ENCODE measurements at regions not wholly inside any gene's neighbourhood (a gene's known extent, or its start where the extent isn't known, plus 50 kb on each side); places are given as distances from the start of the nearest gene placed in this dataset.

GRCh38 chrX:20746690-20747089 lies 480.0 kb upstream of the RPS6KA3 start:
- Histone ChIP-seq H3K4me1 (no peaks in the 10 kb centered on the region), H3K4me3 (no peak overlapping the region), H3K27me3 (no peaks in the 10 kb centered on the region), H3K27ac (no peak overlapping the region), H3K9me3 (no peaks in the 10 kb centered on the region), H3K36me3 (no peaks in the 10 kb centered on the region)
- TF ChIP-seq CTCF (IDR thresholded peaks at IDR 0.05) (no peak), POLR2AphosphoS5 (IDR thresholded peaks at IDR 0.05; ENCODE audit: insufficient read depth in 1 of 2, low read depth in 1 of 2) (no peak), POLR2A (IDR thresholded peaks at IDR 0.05) (no peak)
- intact Hi-C loops (cut with DNase I) = no loop called here
- no peak for DNase-seq (ENCODE audit: extremely low spot score in 2 of 2)

- intact Hi-C loops (cut with DNase I) = no loop called here
- no peak overlapping the region for H3K4me3 ChIP-seq
- TF ChIP-seq CTCF (IDR thresholded peaks at IDR 0.05) (no peak), POLR2A (IDR thresholded peaks at IDR 0.05) (no peak), POLR2AphosphoS5 (IDR thresholded peaks at IDR 0.05; ENCODE audit: insufficient read depth in 1 of 2, low read depth in 1 of 2) (no peak)
- H3K27me3 ChIP-seq = no peaks in the 10 kb centered on the region
- H3K36me3 ChIP-seq = no peaks in the 10 kb centered on the region
- no peaks in the 10 kb centered on the region for H3K9me3 ChIP-seq
- H3K27ac ChIP-seq = no peak overlapping the region
- DNase-seq (ENCODE audit: extremely low spot score in 2 of 2) = no peak
- H3K4me1 ChIP-seq = no peaks in the 10 kb centered on the region
Observed at GRCh38 chrX:20743046-20743445, 476.3 kb upstream of the RPS6KA3 start.

- Histone ChIP-seq H3K36me3 (no peaks in the 10 kb centered on the region), H3K9me3 (no peaks in the 10 kb centered on the region), H3K4me3 (no peak overlapping the region), H3K27ac (no peak overlapping the region), H3K4me1 (no peaks in the 10 kb centered on the region), H3K27me3 (no peaks in the 10 kb centered on the region)
- no peak for DNase-seq (ENCODE audit: extremely low spot score in 2 of 2)
- intact Hi-C loops (cut with DNase I) = no loop called here
- no peak for TF ChIP-seq POLR2A (IDR thresholded peaks at IDR 0.05)
- TF ChIP-seq CTCF (IDR thresholded peaks at IDR 0.05) = no peak
- TF ChIP-seq POLR2AphosphoS5 (IDR thresholded peaks at IDR 0.05; ENCODE audit: insufficient read depth in 1 of 2, low read depth in 1 of 2) = no peak
Observed at GRCh38 chrX:20742106-20742505, 475.4 kb upstream of the RPS6KA3 start.

- Histone ChIP-seq H3K4me3 (no peak overlapping the region), H3K36me3 (no peaks in the 10 kb centered on the region), H3K27me3 (no peaks in the 10 kb centered on the region), H3K4me1 (no peaks in the 10 kb centered on the region), H3K27ac (no peak overlapping the region), H3K9me3 (no peaks in the 10 kb centered on the region)
- TF ChIP-seq CTCF (IDR thresholded peaks at IDR 0.05) (no peak), POLR2A (IDR thresholded peaks at IDR 0.05) (no peak), POLR2AphosphoS5 (IDR thresholded peaks at IDR 0.05; ENCODE audit: insufficient read depth in 1 of 2, low read depth in 1 of 2) (no peak)
- intact Hi-C loops (cut with DNase I) = no loop called here
- no peak for DNase-seq (ENCODE audit: extremely low spot score in 2 of 2)
Observed at GRCh38 chrX:20740443-20740842, 473.7 kb upstream of the RPS6KA3 start.

GRCh38 chrX:20739038-20739745 lies 472.5 kb upstream of the RPS6KA3 start:
- intact Hi-C loops (cut with DNase I) = no loop called here
- H3K36me3 ChIP-seq = no peaks in the 10 kb centered on the region
- H3K9me3 ChIP-seq = no peaks in the 10 kb centered on the region
- DNase-seq (ENCODE audit: extremely low spot score in 2 of 2) = no peak
- TF ChIP-seq CTCF (IDR thresholded peaks at IDR 0.05) (no peak), POLR2AphosphoS5 (IDR thresholded peaks at IDR 0.05; ENCODE audit: insufficient read depth in 1 of 2, low read depth in 1 of 2) (no peak), POLR2A (IDR thresholded peaks at IDR 0.05) (no peak)
- no peaks in the 10 kb centered on the region for H3K4me1 ChIP-seq
- no peak overlapping the region for H3K4me3 ChIP-seq
- no peaks in the 10 kb centered on the region for H3K27me3 ChIP-seq
- H3K27ac ChIP-seq = no peak overlapping the region
